T-helper 9 cell (primary cell): ENCODE measurements at regions not wholly inside any gene's neighbourhood (a gene's known extent, or its start where the extent isn't known, plus 50 kb on each side); places are given as distances from the start of the nearest gene placed in this dataset.

Experiments
- DNase-seq: peaks from one replicate; pipeline ENCODE4 v3.0.0-alpha.2; 2020

DNA sequence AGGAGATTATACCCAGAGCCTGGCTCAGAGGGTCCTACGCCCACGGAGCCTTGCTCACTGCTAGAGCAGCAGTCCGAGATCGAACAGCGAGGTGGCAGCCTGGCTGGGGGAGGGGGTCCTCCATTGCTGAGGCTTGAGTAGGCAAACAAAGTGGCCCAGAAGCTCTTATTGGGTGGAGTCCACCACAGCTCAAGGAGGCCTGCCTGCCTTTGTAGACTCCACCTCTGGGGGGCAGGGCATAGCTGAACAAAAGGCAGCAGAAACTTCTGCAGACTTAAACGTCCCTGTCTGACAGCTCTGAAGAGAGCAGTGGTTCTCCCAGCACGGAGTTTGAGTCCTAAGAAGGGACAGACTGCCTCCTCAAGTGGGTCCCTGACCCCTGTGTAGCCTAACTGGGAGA is 75.0 kb downstream of the TRIM27 start:
- DNase-seq, result peak; percentile 21
